Stromal cell of bone marrow (primary cell): ENCODE measurements at regions not wholly inside any gene's neighbourhood (a gene's known extent, or its start where the extent isn't known, plus 50 kb on each side); places are given as distances from the start of the nearest gene placed in this dataset.
"Not testable (repeated sequence)": the region's sequence is repeated elsewhere in the genome, so short reads cannot be mapped to it uniquely, and the experiment has no call there.

Source experiments
- DNase-seq: peaks from one replicate; pipeline ENCODE4 v3.0.0-alpha.2; 2012; ENCODE audit warnings: low read depth

DNA sequence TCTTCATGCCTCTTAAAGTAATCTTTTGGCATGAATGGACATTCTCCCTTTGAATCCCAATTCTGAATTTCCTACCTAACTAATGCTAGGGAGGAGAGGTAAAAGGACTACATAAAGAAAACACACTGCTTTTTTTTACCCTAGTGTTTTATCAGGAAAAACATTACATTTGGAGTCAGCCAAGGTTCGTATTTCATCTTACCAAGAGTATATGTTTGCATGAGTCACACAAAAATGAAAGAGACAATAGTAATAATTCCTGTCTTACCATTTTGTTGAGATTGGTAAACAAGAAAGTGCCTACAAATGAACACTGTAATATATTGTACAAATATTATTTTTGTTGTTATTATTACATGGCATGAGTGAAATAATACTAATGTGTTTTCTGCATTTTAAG is 112.9 kb upstream of the WARS2 start:
- no peak for DNase-seq

DNA sequence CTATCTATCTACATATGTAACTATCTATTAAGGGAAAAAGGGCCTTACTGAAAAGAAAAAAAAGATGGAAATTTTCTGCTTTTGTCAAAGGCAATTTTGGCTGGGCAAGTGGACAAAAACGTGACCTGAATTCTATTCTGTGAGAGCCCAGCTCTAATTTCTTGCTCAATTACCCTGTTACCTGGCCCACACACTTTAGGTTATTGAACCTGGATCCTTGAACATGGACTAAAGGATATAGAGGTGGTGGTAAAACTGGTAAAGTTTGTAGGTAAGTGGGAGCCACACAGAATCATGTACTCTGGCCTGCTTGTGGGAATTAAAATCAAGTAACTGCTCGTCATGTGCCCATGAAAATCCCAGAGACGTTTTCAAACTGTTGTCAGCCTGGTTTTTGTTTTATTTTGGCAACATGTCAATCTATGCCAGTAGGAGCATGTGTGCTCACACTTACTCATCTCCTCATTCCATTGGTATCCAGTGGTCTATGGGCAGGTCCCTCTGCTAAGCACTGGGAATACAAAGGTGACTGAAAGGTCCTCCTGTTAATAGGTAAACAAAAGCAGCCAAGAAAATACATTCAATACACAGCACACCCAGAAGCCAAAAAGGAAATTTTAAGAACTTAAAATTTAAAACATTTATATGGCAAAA is 113.7 kb upstream of the WARS2 start:
- DNase-seq = no peak

DNA sequence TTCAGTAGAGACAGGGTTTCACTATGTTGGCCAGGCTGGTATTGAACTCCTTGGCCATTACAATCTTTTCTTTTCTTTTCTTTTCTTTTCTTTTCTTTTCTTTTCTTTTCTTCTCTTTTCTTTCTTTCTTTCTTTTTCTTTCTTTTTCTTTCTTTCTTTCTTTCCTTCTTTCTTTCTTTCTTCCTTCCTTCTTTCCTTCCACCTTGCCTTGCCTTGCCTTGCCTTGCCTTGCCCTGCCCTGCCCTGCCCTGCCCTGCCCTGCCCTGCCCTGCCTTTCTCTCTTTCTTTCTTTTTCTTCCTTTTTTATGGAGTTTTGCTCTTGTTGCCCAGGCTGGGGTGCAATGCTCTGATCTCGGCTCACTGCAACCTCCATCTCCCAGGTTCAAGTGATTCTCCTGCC is 112.5 kb upstream of the HAO2 start:
- DNase-seq = not testable (repeated sequence)

DNA sequence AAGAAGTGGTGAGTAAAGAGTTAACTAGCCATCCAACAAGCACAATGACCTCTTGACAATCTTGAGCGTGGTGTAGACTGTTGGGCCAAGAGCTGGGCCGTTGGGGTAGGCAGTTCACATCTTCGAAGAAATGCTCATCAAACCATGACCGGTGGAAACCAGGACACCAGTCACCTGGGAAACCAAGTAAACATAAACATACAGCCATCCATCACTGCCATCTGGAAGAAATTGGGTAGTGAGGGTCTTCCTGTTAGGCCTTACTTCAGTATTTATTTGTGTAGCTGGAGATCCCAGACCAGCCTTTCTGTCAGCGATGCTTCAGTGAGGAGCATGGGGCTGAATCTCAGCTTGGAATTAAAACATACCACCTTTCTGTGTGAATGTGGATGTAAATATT is 108.1 kb upstream of the HAO2 start:
- no peak for DNase-seq

DNA sequence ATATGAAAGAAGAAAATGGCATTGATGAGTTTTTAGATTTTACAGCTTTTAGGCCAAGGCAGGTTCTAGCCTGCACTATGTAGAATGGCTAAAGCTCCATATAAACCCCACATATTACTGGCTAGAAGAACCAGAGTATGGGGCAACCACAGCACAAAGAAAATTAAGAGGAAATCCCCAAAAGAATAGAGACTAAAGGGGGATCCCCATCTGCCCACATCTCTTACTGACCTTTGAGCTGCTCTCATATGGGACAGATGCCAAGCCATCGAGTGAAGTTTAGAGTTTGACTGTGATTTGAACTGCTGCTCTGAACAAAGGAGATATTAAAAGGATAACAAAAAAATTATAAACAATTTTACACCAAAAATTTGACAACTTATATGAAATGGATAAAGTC is 102.2 kb upstream of the HAO2 start:
- no peak for DNase-seq

DNA sequence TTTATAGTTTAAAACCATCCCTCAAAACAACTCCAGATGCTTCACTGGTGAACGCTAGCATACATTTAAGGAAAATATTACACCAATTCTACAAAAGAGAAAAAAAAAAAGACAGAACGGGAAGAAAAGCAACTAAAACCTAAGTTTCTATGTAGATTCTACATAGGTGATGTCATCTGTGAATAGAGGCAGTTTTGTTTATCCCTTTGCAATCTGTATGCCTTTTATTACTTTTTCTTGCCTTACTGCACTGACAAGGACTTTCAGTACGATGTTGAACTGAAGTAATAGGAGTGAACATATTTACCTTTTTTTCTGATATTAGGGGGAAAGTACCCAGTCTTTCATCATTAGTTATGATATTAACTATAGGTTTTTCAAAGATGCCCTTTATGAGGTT is 101.7 kb upstream of the HAO2 start:
- DNase-seq = no peak

DNA sequence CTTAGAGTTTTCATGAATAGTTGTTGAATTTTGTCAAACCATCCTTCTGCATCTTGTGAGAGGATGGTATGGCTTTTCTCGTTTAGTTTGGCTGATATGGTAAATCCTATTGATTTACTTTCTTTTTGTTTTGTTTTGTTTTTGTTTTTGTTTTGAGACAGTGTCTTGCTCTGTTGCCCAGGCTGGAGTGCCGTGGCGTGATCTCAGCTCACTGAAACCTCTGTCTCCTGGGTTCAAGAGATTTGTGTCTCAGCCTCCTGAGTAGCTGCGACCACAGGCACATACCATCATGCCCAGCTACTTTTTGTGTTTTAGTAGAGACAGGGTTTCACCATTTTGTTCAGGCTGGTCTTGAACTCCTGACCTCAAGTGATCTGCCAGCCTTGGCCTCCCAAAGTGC is 101.3 kb upstream of the HAO2 start:
- DNase-seq = not testable (repeated sequence)

DNA sequence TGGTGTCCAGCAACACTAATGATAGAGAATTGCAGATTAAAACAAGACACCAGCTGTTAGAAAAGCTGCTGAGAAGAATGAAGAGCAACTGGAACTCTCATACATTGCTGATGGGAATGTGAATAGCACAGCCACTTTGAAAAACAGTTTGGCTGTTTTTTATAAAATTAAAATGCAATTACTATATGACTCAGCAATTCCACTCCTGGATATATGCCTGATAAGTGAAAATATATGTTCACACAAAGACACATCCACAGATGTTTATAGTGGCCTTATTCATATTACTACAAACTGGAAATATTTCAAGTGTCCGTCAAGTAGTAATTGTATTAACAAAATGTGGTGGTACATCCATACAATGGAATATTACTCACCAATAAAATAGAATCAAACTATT is 99.7 kb upstream of the HAO2 start:
- DNase-seq = no peak

DNA sequence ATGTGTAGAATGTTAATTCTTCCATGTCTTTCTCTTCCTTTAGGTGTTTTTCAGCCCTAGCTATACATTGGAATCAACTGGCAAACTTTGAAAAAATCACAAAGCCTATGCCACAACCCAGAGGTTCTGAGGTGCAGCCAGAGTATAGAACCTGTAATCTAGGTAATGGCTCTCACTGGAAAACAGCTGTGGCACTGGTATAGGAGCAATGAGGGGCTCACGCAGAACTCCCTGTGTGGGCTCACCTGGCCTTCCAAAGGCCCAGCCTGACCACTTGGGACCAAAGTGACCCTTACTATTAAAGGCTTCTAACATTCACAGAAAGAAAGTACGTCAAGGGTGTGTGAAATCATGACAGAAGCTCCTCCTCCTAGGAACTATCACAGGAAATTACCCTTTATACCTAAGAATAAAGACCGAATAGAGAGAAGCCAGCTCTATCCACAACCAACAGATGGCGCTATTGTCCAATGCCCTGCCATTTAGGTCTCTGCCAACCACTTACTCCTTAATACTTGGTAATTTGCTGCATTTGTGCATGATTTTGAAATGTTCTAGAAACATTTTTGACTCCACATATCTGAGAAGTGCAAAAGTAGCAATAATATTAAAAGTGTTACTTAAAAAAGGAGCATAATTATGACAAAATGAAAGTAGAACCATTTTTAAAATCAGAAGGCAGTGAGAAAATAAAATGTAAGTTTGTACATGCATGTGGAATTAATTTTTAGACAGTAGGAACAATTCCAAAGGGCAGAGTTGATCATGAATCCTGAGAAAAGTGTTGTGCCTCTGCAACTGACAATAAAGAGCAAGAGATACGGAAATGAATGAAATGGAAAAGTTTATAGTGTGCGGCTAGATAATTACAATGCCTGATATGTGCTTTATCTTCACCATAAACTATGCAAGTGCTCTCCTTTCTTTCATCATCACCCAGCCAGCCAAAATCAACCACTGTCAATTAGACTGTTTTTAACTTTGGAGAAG is 93.1 kb upstream of the HAO2 start:
- DNase-seq = peak; percentile 55

DNA sequence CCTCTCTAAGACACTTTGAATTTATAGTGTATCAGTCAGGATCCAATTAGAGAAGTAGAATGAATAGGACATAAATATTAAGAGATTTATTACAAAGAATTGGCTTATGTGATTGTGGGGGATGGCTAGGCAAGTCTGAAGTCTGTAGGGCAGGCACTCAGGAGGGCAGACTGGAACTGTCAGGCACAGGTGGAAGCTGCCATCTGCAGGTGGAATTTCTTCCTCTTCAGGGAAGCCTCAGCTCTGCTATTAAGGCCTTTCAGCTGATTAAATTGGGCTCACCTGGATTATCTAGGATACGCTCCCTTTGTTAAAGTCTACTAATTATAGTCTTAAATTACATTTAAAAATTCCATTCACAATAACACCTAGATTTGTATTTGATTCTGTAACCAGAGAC is 92.0 kb upstream of the HAO2 start:
- DNase-seq = no peak

DNA sequence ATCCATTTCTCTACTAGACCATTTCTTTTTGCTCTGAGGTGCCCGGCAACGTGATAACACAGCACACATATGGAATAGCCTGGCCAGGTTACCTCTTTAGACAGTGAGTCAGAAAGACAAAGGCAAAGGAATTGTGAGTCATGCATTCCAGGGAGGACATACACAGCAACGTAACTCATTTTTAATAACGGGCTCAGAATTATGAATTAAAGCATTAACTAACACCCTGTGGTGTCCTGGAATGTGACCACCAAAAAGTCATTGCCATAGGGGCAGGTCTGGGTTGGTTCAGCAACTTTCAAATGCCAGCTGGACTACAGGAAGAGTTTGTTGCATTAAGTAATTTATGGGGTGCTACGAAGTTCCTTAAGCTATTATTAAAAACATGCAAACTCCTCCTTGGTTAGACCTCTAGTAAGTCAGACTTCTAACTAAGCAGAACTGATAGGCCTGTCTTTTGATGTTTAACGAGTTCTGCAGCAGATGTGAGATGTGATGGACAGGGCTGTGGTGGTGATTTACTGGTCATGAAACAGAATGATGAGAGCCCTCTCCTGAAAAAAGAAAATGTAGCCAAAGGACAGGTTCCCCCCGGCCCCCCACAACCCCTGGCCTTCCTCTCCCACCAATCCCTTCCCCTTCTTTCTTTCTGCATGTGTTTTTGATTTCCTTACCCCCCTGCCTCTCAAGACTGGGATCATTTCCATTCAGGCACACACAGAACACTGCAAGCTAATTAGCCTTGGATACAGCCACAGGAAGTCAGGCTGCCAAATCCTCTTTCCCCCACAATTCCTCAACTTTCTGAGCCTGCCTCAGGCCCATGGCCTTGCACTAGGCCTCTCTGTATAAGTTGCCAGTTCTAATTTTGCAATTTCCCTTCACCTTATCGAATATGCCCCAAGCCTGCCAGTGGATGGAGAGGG is 88.9 kb upstream of the HAO2 start:
- no peak for DNase-seq

DNA sequence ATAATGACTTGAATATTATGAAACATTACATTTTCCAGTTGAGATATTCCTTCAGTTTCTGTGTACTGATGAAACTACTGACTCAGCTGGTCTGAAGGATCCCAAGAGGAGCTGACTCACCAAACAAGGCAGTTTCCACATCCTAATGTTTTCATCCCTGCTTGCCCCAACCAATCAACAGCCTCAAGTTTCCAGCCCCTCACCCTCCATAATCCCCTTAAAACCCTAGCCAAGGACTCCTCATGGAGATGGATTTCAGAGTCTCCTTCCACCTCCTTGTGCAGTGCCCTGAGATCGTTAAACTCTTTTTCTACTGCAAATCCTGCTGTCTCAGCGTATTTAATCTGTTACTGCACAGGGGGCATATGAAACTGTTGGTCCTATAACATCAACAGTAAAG is 83.1 kb upstream of the HAO2 start:
- DNase-seq = peak; percentile 93

DNA sequence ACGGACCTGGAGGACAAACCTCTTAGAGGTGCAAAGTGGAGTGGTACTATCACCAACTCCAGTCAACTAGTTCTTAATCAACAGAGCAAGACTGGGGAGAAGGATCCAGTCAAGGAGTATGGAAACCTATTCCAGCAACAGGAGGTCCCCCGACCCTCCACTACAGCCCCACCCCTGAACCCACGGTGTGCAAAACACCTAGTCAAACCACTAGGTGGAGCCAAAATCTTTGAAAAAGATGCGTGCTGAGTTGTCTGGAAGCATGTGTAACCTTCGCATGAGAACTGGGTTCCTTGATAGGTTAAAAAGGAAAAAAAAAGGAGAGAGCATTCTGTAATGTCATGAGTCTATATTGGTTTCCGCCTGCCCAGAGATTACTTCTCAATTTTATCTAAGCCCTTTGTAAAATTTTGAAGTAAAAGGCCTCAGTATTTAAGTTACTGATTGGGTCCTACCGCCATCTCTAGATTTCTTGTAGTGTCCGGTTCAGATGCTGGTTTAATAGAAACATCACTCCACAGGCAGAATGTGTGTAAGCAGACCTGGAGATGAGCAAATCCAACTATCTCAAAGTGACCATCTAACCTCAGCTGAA is 81.9 kb upstream of the HAO2 start:
- DNase-seq = no peak

DNA sequence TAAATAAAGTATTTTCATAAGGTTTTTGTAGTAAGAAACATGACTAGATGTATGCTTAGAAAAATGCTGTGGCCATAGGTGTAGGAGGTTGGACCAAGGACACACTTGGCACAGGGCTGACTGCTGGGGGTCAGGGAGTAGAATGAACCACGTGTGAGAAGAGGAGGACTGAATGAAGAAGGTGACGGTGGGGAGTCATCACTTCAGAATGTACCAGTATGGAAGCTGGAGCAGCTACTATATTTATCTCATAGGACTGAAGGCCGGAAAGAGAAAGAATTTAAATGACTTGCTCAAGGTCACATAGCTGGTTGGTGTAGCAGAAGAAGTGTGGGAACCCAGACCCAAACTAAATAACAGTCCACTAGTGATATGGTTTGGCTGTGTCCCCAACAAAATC is 79.8 kb upstream of the HAO2 start:
- DNase-seq = no peak

DNA sequence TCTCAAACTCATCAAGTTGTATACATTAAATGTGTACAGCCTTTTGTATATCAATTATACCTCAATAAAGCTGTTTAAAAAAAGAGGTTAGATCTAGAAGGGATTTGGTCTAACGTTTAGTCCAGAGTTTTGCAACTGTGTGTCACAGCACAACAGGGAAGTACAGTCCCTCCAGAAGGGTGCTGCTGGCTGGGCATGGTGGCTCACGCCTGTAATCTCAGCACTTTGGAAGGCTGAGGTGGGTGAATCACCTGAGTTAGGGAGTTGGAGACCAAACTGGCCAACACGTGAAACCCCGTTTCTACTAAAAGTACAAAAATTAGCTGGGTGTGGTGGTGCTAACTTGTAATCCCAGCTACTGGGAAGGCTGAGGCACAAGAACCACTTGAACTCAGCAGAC is 78.3 kb upstream of the HAO2 start:
- DNase-seq = no peak

DNA sequence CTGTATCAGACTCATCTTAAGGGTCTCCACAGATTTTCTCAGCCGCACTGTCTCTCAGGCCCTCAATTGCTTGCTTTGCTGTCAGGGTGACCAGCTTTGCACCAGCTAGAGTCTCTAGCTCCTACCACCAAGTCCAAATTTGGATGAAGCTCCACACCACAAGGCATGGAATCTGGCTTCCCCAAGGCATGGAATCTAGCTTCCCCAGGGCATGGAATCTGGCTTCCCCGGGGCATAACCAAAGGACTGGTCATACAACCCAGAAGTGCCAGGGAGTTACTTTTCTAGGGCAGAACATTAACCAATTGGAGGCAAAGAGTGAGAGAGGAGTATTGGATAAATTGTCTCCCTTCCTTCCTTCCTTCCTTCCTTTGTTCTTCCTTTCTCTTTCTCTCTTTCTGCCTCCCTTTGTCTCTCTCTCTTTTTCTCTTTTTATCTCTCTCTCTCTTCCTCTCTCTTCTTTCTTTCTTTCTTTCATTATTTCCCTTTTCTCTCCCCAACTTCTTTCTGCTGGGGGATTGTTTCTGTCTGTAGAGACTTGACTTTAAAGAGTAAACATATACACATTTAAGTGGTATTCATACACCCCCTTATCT is 76.9 kb upstream of the HAO2 start:
- DNase-seq = no peak

DNA sequence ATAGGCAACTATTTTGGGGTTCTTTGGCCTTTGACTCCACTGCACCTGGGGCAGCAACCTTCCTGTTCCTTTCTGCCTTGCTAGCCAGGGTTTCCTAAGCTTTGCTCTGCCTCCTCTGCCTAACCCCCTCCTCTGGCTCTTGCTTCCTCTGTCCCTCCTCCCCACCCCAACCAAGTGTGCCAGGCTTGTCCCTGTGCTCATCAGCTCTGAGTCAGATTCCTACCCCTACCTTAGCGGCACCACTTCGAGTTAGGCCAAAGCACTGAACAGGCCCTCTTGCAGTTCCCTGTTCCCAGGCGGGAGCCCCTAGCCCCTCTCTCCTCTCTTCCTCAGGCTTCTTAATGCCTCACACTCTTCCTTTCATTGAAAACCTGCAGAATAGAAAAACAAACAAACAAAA is 74.8 kb upstream of the HAO2 start:
- DNase-seq = no peak

DNA sequence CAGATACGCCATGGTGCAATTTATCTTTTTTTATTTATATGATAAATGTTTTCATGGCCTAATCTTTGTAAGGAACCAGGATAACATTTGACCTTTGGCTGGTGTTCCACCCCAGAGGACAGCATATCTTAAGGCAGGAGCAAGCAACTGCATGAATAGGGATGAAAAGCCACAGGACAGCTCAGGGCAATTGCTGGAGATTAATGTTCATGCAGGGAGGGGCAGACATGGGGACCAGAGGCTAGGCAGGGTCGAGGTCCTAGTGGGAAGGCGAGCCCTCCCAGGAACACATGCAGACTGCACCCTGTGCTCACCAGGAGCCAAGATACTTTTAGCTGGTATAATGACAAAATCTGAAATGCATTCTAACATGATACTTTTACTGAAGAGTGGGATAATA is 74.4 kb upstream of the HAO2 start:
- no peak for DNase-seq

DNA sequence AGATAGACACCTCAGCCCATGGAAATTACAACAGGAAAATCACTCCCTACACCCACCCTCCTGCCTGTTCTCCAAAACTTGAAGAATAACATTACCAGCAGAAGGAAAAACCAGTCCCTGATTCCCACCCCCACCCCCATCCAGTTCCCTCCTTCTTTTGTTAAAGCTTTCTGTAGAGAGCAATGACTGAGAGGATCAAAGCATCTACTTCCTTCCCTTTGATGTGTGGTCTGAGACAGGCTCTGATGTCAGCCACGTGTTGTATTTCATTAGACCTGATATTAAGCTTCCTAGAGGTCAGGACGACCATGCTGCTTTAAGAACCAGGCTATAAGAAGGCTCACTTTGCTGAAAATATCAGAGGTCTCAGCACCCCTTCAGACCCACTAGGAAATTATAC is 73.9 kb upstream of the HAO2 start:
- no peak for DNase-seq

DNA sequence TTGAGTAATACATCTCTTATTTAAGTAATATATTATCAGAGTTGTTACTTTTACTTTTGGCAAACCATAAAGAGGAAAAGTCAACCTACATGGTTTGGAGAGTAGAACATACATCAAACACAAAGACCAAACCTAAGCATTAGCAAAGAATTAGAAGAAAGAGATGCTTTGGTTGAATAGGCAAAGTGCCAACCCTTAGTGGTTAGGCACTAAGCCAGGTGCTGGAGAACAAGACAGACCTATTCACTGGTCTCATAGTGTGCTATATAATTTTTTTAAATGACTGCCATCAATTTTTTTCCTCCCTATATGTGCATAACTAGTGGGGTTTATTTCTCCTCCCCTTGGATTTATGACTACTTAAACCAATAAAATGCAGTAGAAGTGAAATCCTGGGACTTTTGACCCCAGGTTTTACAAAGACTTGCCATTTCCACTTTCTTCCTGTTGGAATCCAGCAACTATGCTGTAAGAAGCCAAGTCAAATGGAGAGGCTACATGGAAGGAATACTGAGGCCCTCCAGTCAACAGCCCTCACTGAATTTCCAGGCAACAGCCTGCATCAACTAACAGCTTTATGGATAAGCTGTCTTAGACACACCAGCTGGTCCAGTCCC is 69.8 kb upstream of the HAO2 start:
- DNase-seq = no peak

DNA sequence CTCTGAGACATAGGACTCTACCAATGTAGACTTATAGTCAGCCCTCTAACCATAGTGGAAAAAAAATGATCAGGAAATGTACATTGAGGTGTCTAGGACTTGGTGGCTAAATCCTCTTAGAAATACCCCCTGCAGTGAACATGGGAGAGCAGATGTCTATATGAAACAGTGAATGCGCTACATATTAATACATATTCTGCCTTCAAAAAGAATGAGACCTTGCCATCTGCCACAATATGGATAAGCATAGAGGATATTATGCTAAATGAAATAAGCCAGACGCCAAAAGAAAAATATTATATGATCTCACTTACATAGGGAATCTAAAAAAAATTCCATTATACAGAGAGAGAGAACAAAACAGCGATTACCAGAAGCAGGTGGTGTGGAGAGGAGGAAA is 66.6 kb upstream of the HAO2 start:
- no peak for DNase-seq
